ENCODE measurements at regions not wholly inside any gene's neighbourhood (a gene's known extent, or its start where the extent isn't known, plus 50 kb on each side); places are given as distances from the start of the nearest gene placed in this dataset.

GRCh38 chr18:27707201-27707600, 469.7 kb downstream of the CDH2 start:
- CTCF ChIA-PET = interaction anchor here (1.5 kb wide), 1 partner anchor 22 kb away, joined by 4 read pairs; no protein-coding TSS in a partner anchor
- POLR2A ChIA-PET = no interaction called here
- H3K4me1 ChIP-seq (ENCODE audit: control insufficient read depth, insufficient read depth, low read length) = no peaks in the 10 kb centered on the region
- no peaks in the 10 kb centered on the region for H3K79me2 ChIP-seq (ENCODE audit: control insufficient read depth, insufficient read depth, low read length)
- no peak overlapping the region for H3K27ac ChIP-seq (ENCODE audit: control insufficient read depth, insufficient read depth)
- TF ChIP-seq RUNX3 (IDR thresholded peaks at IDR 0.05; ENCODE audit: low read length) (no peak), NFXL1 (IDR thresholded peaks at IDR 0.05; ENCODE audit: borderline replicate concordance) (no peak), NKRF (conservative IDR thresholded peaks at IDR 0.05) (no peak), KLF5 (IDR thresholded peaks at IDR 0.05; ENCODE audit: partially characterized antibody) (no peak), IKZF1 (conservative IDR thresholded peaks at IDR 0.05) (no peak), NRF1 (conservative IDR thresholded peaks at IDR 0.05; ENCODE audit: low read depth, low read length) (no peak)
- H4K20me1 ChIP-seq (ENCODE audit: control insufficient read depth, insufficient read depth) = no peaks in the 10 kb centered on the region
- no peak for DNase-seq (ENCODE audit: low read depth, low spot score)
- no peak for ATAC-seq
- FAIRE-seq = no peak
- RAD21 ChIA-PET (ENCODE audit: unreplicated experiment) = no interaction called here
- H3K9ac ChIP-seq (ENCODE audit: control insufficient read depth, insufficient read depth, low read length) = no peak overlapping the region
- no peak overlapping the region for H2AFZ ChIP-seq (ENCODE audit: control insufficient read depth, low read depth, low read length)
- intact Hi-C loops (cut with micrococcal nuclease; ENCODE audit: unreplicated experiment) = no loop called here
- no peaks in the 10 kb centered on the region for H3K36me3 ChIP-seq (ENCODE audit: control insufficient read depth in 2 of 2, insufficient read depth in 2 of 2, low read length in 1 of 2)
- H3K27me3 ChIP-seq (replicated peaks in 1 of 2; ENCODE audit: control insufficient read depth in 2 of 2, insufficient read depth in 2 of 2, low read length in 1 of 2) = no peaks in the 10 kb centered on the region
- no peak overlapping the region for H3K4me2 ChIP-seq (ENCODE audit: control insufficient read depth, insufficient read depth)
- in situ Hi-C loops (cut with MboI) = no loop called here
- SMC1A ChIA-PET (ENCODE audit: uncharacterized antibody, unreplicated experiment) = no interaction called here
- no peak overlapping the region for H3K4me3 ChIP-seq
- no peaks in the 10 kb centered on the region for H3K9me3 ChIP-seq (replicated peaks; ENCODE audit: control insufficient read depth, insufficient read depth, low read length)
- 9% methylated on average over 1 of the region's 1 CpG for WGBS (ENCODE audit: insufficient coverage, insufficient replicate concordance, low lambda C conversion rate, missing lambda C conversion rate)
- no TSS peak for BruUV-seq (replicated peaks)

- DNase-seq (ENCODE audit: low read depth, low spot score) (no peak), FAIRE-seq (no peak), ATAC-seq (no peak)
- Histone ChIP-seq H3K27me3 (replicated peaks in 1 of 2; ENCODE audit: control insufficient read depth in 2 of 2, insufficient read depth in 2 of 2, low read length in 1 of 2) (no peaks in the 10 kb centered on the region), H3K4me1 (ENCODE audit: control insufficient read depth, insufficient read depth, low read length) (no peaks in the 10 kb centered on the region), H3K9ac (ENCODE audit: control insufficient read depth, insufficient read depth, low read length) (no peak overlapping the region), H3K4me3 (no peak overlapping the region), H3K36me3 (ENCODE audit: control insufficient read depth in 2 of 2, insufficient read depth in 2 of 2, low read length in 1 of 2) (no peaks in the 10 kb centered on the region), H2AFZ (ENCODE audit: control insufficient read depth, low read depth, low read length) (no peak overlapping the region), H3K9me3 (replicated peaks; ENCODE audit: control insufficient read depth, insufficient read depth, low read length) (no peaks in the 10 kb centered on the region), H4K20me1 (ENCODE audit: control insufficient read depth, insufficient read depth) (no peaks in the 10 kb centered on the region), H3K27ac (ENCODE audit: control insufficient read depth, insufficient read depth) (no peak overlapping the region), H3K4me2 (ENCODE audit: control insufficient read depth, insufficient read depth) (no peak overlapping the region), H3K79me2 (ENCODE audit: control insufficient read depth, insufficient read depth, low read length) (no peaks in the 10 kb centered on the region)
- CTCF ChIA-PET = interaction anchor here (0.9 to 1.2 kb wide), 3 partner anchors 8 to 483 kb away, joined by 3 read pairs; no protein-coding TSS in a partner anchor
- POLR2A ChIA-PET = no interaction called here
- SMC1A ChIA-PET (ENCODE audit: uncharacterized antibody, unreplicated experiment) = no interaction called here
- WGBS (ENCODE audit: insufficient coverage, insufficient replicate concordance, low lambda C conversion rate, missing lambda C conversion rate) = 2% methylated on average over 3 of the region's 3 CpGs
- RAD21 ChIA-PET (ENCODE audit: unreplicated experiment) = no interaction called here
- BruUV-seq (replicated peaks) = no TSS peak
- intact Hi-C loops (cut with micrococcal nuclease; ENCODE audit: unreplicated experiment) (no loop called here), in situ Hi-C loops (cut with MboI) (no loop called here)
- TF ChIP-seq RAD51 (IDR thresholded peaks at IDR 0.05) (no peak), ELK1 (IDR thresholded peaks at IDR 0.05; ENCODE audit: low read depth, low read length) (no peak), TAF1 (IDR thresholded peaks at IDR 0.05; ENCODE audit: borderline replicate concordance, low read depth, low read length) (no peak), KAT2A (conservative IDR thresholded peaks at IDR 0.05; ENCODE audit: control insufficient read depth, low read depth, low read length) (no peak), NFYB (IDR thresholded peaks at IDR 0.05; ENCODE audit: insufficient read depth, low read depth, low read length) (no peak), ASH2L (IDR thresholded peaks at IDR 0.05; ENCODE audit: borderline replicate concordance, low read depth) (no peak), POLR2AphosphoS2 (IDR thresholded peaks at IDR 0.05; ENCODE audit: low read depth, low read length) (no peak), PAX8 (IDR thresholded peaks at IDR 0.05) (no peak), STAT3 (IDR thresholded peaks at IDR 0.05; ENCODE audit: low read depth, low read length) (no peak)
Measured at GRCh38 chr18:27704736-27705361, 472.1 kb downstream of the CDH2 start.

All from GM12878 (cell line).